GM10266 (cell line): ENCODE measurements at regions not wholly inside any gene's neighbourhood (a gene's known extent, or its start where the extent isn't known, plus 50 kb on each side); places are given as distances from the start of the nearest gene placed in this dataset.

Source experiments
- DNase-seq: peaks from one replicate; pipeline ENCODE4 v3.0.0; 2012; ENCODE audit errors: extremely low spot score
- TF ChIP-seq, protein P1 (sequence below): IDR thresholded peaks from 2 replicates; pipeline ENCODE4 v1.5.1; 2012; ENCODE audit warnings: mild to moderate bottlenecking, low read depth; ENCODE audit not compliant: control insufficient read depth, insufficient read depth; ENCODE audit errors: missing control alignments

DNA sequence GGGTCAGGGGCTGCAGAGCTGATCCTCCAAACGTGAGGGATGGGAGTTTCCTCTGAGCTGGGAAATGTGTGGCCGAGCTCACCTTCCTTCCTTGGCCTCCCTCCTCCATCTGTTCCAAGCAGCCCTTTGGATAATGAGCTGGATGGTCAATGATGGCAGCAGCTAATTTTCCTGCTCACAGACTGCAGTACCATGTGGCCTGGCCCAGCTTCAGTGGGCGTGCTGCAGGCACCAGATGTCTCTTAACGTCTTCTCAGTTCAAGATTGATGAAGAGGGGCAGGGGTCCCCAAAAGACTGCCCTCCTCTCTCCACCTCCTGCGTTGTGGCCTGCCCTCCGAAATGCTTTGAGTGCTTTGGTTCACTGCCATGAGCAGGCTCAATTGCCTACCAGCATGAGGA lies 86.0 kb downstream of the UBIAD1 start:
- TF ChIP-seq, protein P1, sequence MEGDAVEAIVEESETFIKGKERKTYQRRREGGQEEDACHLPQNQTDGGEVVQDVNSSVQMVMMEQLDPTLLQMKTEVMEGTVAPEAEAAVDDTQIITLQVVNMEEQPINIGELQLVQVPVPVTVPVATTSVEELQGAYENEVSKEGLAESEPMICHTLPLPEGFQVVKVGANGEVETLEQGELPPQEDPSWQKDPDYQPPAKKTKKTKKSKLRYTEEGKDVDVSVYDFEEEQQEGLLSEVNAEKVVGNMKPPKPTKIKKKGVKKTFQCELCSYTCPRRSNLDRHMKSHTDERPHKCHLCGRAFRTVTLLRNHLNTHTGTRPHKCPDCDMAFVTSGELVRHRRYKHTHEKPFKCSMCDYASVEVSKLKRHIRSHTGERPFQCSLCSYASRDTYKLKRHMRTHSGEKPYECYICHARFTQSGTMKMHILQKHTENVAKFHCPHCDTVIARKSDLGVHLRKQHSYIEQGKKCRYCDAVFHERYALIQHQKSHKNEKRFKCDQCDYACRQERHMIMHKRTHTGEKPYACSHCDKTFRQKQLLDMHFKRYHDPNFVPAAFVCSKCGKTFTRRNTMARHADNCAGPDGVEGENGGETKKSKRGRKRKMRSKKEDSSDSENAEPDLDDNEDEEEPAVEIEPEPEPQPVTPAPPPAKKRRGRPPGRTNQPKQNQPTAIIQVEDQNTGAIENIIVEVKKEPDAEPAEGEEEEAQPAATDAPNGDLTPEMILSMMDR = no peak
- DNase-seq = no peak

DNA sequence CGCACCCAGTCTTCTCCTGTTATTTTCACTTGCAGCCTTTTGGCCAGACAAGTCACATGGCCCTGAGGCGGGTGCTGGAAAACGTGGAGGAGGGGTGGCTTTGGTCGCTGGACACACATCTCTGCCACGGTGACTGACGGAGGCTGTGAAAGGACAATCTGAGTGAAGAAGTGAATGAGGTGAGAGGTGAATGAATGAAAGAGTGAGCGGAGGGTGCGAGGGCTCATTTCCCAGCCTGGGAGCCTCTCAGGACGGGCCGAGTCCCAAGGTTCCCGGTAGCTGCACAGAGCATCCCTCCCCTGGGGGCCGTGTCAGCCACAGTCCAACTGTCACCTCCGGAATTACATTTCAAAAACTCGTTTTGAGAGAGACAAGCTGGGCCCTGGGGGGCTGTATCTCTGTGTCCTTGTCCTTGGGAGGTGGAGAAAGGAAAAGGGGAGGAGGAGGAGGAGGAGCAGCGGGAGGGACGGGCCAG lies 89.6 kb downstream of the UBIAD1 start:
- DNase-seq = no peak

DNA sequence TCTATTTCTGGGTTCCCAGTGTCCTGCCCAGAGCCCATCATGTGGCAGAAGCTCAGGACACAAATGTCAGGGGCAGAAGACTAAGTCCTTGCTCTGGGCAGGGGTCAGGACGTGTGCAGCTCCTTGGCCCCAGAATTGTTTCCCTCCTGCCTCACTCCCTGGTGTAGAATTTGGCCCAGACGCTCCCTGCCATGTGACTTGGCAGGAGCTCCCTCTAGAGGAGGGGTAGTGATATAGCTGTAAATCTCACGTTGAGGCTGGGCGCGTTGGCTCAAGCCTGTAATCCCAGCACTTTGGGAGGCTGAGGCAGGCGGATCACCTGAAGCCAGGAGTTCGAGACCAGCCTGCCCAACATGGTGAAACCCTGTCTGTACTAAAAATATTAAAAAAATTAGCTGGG lies 91.2 kb downstream of the UBIAD1 start:
- no peak for DNase-seq
- TF ChIP-seq, protein P1 = peak; percentile 39

More for the DNA sequence above, 89.6 kb downstream of the UBIAD1 start:
- TF ChIP-seq, protein P1 = no peak

DNA sequence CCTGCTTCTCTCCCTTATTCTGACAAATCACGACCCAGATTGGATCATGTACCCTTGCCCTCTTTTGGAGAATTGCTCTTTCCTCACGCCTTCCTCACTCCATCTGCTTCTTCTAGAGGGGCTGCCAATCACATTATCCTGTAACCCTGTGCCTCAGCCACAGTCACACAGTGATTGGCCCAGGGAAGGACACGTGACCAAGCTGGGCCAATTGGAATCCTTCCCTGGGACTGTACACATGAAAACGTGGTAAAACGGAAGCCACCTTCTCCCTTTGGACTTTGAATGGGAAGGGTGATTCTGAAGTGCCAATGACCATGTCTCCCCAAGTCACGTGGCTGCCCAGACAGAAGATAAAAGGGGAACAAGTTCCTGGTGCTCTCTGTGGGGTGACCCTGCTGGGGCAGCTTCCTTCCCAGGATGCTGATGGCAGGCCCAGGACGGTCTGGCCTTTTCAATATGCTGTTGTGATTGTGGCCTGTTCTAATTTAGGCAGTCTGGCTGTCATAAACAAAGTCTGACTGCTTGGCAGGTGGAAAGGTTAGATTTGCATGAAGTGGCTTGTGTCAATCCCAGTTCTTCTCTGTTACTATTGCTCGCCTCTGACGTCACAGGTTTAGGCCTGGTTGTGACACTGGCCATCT lies 92.9 kb downstream of the UBIAD1 start:
- TF ChIP-seq, protein P1 = no peak
- DNase-seq = no peak

DNA sequence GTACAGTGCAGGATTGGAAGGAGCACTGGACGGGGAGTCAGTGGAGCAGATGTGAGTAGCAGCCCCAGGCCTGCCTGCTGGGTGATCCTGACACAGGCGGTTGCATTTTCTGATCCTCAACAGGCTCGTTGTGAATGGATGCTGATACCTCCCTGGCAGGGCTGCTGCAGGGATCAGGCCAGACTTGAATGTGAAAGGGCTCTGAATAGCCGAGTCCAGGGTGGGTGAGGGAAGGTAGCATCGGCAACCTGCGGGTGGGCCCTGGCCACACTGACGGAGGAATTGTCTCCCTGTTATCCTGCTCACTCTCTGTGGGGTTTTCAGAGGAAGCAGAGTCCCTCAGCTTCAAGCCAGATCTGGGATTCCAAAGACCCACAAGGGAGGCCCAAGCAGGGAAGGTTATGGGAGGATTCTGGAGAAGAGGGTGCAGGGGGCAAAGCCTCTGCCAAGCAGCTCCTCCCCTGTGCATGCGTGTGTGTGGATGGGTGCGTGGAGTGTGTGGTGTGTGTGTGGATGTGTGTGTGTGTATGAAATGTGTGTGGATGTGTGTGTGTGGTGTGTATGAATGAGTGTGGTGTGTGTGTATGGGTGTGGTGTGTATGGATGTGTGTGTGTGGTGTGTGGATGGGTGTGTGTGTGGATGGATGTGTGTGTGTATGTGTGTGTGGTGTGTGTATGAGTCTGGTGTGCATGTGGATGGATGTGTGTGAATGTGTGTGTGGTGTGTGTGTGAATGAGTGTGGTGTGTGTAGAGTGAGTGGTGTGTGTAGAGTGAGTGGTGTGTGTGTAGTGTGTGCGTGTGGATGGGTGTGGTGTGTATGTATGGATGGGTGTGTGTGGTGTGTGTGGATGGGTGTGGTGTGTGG lies 100.3 kb downstream of the UBIAD1 start:
- TF ChIP-seq, protein P1 = no peak
- no peak for DNase-seq

DNA sequence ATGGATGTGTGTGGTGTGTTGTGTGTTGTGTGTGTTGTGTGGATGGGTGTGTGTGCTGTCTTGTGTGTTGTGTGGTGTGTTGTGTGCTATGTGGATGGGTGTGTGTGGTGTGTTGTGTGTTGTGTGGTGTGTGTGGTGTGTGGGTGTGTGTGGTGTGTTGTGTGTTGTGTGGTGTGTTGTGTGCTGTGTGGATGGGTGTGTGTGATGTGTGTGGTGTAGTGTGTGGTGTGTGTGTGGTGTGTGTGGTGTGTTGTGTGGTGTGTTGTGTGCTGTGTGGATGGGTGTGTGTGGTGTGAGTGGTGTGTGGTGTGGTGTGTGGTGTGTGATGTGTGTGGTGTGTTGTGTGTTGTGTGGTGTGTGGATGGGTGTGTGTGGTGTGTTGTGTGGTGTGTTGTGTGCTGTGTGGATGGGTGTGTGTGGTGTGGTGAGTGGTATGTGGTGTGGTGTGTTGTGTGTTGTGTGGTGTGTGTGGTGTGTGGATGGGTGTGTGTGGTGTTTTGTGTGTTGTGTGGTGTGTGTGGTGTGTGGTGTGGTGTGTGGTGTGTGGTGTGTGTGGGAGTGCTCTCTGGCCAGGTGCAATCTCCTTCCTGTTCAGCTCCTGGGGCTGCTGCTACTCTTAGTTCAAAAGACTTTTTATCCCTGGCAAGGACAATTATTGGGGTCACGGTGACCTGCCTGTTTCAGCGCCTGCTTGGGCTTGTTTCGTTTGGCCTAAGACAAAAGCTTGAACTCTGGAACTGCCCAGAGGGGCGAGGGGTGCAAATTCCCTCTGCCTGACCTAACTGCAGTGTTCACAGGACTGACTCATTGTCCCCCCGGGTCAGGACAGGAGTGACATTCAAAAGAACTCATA lies 101.1 kb downstream of the UBIAD1 start:
- no peak for DNase-seq
- TF ChIP-seq, protein P1 = no peak
